ACC112 (cell line): ENCODE measurements at regions not wholly inside any gene's neighbourhood (a gene's known extent, or its start where the extent isn't known, plus 50 kb on each side); places are given as distances from the start of the nearest gene placed in this dataset.

Experiments used
- H2AFZ ChIP-seq: fragments of 200-600 bp; sonication (generic); one replicate; pipeline ENCODE4 v1.6.0; 2017; ENCODE audit warnings: antibody characterized with exemption, low read length; ENCODE audit not compliant: unreplicated experiment
- H3K27ac ChIP-seq: fragments of 200-600 bp; sonication (generic); 2 replicates; pipeline ENCODE4 v1.5.1; 2014; ENCODE audit warnings: low read depth, mild to moderate bottlenecking, antibody characterized with exemption, low read length, moderate library complexity
- H3K27me3 ChIP-seq: fragments of 200-600 bp; sonication (generic); 2 replicates; pipeline ENCODE4 v1.6.1; 2014; ENCODE audit warnings: mild to moderate bottlenecking, antibody characterized with exemption, low read length, moderate library complexity, mixed read lengths; ENCODE audit not compliant: insufficient read depth
- H3K36me3 ChIP-seq: fragments of 200-600 bp; sonication (generic); 2 replicates; pipeline ENCODE4 v1.6.1; 2016; ENCODE audit warnings: mild to moderate bottlenecking, antibody characterized with exemption, low read length, moderate library complexity, mixed read lengths; ENCODE audit not compliant: insufficient read depth
- H3K4me1 ChIP-seq: fragments of 200-600 bp; sonication (generic); one replicate; pipeline ENCODE4 v1.6.1; 2016; ENCODE audit warnings: low read length, mixed read lengths; ENCODE audit not compliant: insufficient read depth, unreplicated experiment, control insufficient read depth
- H3K4me3 ChIP-seq: fragments of 200-600 bp; sonication (generic); 2 replicates; pipeline ENCODE4 v1.5.1; 2014; ENCODE audit warnings: mild to moderate bottlenecking, low read depth, low read length
- H3K79me2 ChIP-seq: fragments of 200-600 bp; sonication (generic); one replicate; pipeline ENCODE4 v1.6.0; 2016; ENCODE audit warnings: low read length; ENCODE audit not compliant: control insufficient read depth, unreplicated experiment, insufficient read depth

DNA sequence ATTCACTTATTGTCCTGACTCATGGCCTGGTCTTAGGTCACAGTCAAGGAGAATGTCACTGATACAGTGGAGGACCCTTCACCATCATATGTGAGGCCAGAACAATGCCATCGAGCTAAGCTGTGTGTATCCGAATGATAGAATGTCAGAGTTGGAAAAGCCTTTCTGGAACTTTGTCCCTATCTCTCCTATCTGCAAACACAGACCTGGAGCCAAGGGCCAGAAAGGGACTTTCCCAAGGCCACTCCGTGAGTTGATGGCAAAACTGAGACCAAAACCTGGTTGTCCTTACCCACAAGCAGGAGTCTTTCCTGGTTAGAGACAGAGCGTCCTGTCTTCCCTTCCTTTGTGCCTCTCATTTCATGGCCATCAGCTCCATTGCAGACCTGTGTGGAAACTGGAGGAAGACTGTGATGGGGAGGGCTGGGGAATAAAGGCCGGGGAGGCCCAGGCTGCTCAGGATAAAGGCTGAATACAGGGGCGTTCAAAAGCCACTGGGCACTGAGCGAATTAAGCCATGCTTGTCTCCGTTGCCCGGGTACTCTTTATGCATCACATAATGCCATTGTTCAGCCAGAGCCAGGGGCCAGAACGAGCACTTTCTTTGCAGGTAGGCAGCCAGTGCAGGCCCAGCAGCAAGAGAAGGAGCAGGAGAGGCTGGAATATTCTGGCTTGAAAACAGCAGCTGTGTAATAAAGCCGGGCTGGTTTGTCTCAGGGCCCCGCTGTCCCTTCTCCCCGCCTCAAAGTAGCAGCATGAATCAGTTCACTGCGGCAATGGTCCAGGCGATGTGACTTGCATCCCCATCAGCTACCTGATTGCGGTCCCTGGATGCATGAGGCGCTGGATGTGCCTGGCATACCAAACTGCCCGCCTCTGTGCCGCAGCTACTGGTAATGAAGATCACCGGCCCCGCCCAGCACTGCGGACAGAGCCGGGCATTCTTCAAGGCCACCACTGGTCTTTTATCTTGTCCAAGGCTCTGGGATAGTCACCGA is 143.0 kb downstream of the RPS24 start:
- Histone ChIP-seq H3K36me3 (no peaks in the 10 kb centered on the region), H3K27ac (no peak overlapping the region), H3K27me3 (peaks cover 15% of the 10 kb centered on the region)

DNA sequence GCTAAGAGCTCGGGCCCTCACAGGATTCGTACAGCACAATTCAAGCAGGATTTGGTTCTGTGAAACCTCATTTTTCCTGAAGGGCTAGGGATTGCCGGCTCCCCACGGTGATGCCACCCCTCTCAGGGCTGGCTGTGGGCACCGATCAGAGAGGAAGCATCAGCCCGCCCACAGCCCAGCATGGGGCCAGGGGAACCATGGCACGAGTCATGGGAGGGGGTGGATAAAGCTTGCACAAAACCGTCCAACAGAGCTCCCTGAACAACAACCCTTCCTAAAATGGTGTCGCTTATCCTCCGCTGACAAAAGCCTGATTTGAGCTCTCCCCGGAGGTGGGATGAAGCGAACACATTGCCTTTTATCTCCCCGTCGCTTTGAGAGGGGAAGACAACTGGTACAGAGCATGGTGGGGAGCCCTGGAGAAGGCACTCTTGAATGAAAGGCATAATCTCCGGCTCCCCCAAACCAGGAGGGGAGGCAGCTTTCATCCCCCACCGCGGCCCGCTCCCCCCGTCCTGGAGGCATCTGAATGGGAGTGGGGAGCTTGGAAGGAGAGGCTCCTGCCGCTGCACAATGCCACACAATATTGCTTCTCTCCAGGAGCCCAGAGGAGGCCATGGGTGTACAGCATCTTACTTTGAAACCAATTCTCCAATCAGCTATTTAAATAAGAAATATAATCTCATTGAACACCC is 144.0 kb downstream of the RPS24 start:
- Histone ChIP-seq H3K27me3 (peaks cover 15% of the 10 kb centered on the region), H2AFZ (no peak overlapping the region), H3K27ac (no peak overlapping the region), H3K4me1 (no peaks in the 10 kb centered on the region), H3K36me3 (no peaks in the 10 kb centered on the region), H3K79me2 (no peaks in the 10 kb centered on the region), H3K4me3 (no peak overlapping the region)

More for the DNA sequence above, 143.0 kb downstream of the RPS24 start:
- Histone ChIP-seq H3K79me2 (no peaks in the 10 kb centered on the region), H2AFZ (no peak overlapping the region), H3K4me3 (no peak overlapping the region), H3K4me1 (no peaks in the 10 kb centered on the region)

- Histone ChIP-seq H3K27ac (no peak overlapping the region), H3K4me1 (no peaks in the 10 kb centered on the region), H3K27me3 (peaks cover 15% of the 10 kb centered on the region)
Observed at GRCh38 chr10:78178397-78178796, 144.7 kb downstream of the RPS24 start.

DNA sequence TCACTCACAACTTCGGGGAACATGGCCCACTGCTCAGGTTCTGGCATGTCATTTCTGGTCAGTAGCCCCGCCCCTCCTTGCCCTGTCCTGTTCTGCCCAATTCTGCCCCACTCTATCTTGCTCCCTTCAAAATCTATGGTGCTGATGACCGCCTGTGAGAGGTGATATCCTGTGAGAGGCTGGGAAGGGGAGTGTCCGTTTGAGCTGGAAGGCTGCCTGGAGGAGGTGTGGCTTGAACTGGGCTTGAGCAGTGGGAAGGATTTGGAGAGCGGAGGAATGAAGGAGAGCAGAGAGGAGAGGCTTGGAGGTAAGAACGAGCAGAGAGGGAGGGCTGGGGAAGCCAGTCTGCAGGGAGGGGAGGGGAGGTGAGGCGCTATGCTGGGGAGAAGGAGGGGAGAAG is 145.3 kb downstream of the RPS24 start:
- Histone ChIP-seq H2AFZ (no peak overlapping the region), H3K36me3 (no peaks in the 10 kb centered on the region), H3K27me3 (peaks cover 15% of the 10 kb centered on the region)

More at GRCh38 chr10:78178397-78178796, 144.7 kb downstream of the RPS24 start:
- no peak overlapping the region for H2AFZ ChIP-seq
- no peaks in the 10 kb centered on the region for H3K36me3 ChIP-seq
- H3K4me3 ChIP-seq: no peak overlapping the region
- H3K79me2 ChIP-seq: no peaks in the 10 kb centered on the region

GRCh38 chr10:78179886-78180705 is 146.4 kb downstream of the RPS24 start:
- Histone ChIP-seq H3K79me2 (no peaks in the 10 kb centered on the region), H3K27me3 (peaks cover 4% of the 10 kb centered on the region), H3K4me1 (no peaks in the 10 kb centered on the region), H3K4me3 (no peak overlapping the region), H2AFZ (no peak overlapping the region), H3K36me3 (no peaks in the 10 kb centered on the region), H3K27ac (no peak overlapping the region)

More for the DNA sequence above, 145.3 kb downstream of the RPS24 start:
- Histone ChIP-seq H3K4me1 (no peaks in the 10 kb centered on the region), H3K4me3 (no peak overlapping the region), H3K27ac (no peak overlapping the region), H3K79me2 (no peaks in the 10 kb centered on the region)

DNA sequence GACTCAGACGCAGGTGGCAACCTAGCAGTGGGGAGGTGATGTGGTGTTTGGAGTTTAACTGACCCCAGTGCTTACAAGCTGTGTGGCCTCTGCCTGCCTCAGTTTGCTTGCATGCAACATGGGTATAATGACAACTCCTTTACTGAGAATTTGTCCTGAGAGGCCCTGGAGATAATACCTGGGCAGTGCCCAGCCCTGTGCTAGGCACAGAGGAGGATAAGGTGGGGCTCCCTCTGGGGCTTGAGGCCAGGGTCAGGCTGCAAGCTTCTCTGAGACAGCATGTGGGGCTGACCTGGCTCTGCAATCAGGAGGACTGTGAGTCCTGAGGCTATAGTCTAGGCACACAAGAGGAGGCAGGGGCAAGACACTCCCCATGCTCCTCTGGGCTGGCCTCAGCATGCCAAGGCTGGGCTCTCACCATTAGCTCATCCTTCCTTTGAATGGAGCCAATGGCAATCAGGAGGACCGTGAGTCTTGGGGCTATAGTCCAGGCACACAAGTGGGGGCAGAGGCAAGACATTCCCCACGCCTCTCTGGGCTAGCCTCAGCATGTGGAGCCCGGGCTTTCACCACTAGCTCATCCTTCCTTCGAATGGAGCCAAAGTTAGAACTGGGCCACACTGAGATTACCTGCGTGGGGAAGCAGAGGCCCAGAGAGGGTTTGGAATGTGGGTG is 147.9 kb downstream of the RPS24 start:
- no peak overlapping the region for H2AFZ ChIP-seq
- H3K27ac ChIP-seq: no peak overlapping the region
- no peak overlapping the region for H3K4me3 ChIP-seq
- H3K36me3 ChIP-seq: no peaks in the 10 kb centered on the region
- H3K27me3 ChIP-seq: peaks cover 4% of the 10 kb centered on the region
- peaks cover 6% of the 10 kb centered on the region for H3K4me1 ChIP-seq
- H3K79me2 ChIP-seq: no peaks in the 10 kb centered on the region

DNA sequence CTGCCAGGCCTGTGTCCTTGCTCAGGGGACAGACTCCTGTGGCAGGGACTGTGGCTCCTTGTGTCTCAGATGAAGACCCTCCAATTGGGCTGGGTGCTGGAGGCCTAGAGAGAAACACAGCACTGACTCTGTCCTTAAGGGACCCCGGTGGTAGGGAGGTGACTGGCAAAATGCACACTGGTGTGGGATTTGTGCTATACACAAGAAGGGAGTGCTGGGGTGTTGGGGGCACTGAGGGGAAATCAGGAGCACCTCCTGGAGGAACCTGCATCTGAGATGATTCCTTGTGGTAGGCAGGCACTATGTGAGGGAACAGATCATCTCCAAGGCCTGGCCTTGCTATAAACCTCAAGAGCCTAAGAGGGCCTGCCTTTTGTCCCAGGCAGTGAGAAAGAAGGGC is 149.2 kb downstream of the RPS24 start:
- no peaks in the 10 kb centered on the region for H3K36me3 ChIP-seq
- peaks cover 4% of the 10 kb centered on the region; the same call in 1 of the 2 replicates for H3K27me3 ChIP-seq
- H3K4me1 ChIP-seq: peaks cover 6% of the 10 kb centered on the region
- H3K4me3 ChIP-seq: no peak overlapping the region
- H2AFZ ChIP-seq: no peak overlapping the region
- no peaks in the 10 kb centered on the region for H3K79me2 ChIP-seq
- H3K27ac ChIP-seq: no peak overlapping the region

DNA sequence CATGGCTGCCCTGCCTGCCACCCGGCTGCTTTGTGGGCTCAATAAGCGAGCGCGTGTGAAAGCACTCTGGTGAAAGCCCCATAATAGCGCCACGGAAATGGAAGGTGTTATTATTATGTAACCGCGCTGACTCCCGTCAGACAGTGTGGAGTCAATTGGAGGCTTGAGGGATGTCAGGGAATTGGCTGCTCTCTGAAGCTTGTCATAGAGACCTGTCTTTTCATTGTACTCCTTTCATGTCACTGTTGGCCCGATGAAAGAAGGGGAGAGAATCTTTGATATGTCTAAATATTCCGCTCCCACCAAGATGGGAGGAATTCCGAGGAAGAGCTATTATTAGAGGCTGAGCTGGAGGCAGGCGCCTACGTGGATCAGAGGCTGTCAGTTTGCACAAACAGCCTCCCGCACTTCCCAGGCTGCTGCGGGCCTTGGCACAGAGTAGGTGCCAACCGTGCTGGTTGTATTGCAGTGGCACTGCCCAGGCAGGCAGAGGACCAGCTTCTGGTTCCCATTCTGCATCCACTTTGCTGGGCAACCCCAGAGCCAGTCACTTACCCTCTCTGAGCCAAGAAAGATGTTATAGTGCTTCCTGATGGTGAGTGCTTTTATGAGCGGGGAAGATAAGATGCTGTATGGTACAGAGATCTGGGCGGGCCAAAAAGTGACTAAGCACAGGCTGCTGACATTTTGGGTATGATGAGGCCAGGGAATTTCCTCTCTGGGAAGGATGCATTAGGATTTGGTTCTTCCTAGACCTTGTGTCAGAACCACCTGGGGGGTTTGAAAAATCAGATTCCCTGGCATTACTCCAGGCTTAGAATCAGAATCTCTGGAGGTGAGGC is 151.4 kb downstream of the RPS24 start:
- Histone ChIP-seq H3K36me3 (no peaks in the 10 kb centered on the region), H3K4me3 (no peak overlapping the region), H3K79me2 (no peaks in the 10 kb centered on the region), H3K27ac (no peak overlapping the region), H3K4me1 (peaks cover 6% of the 10 kb centered on the region), H2AFZ (no peak overlapping the region), H3K27me3 (peaks cover under 1% of the 10 kb centered on the region; the same call in 1 of the 2 replicates)

GRCh38 chr10:78185693-78186055 is 152.0 kb downstream of the RPS24 start:
- H3K27me3 ChIP-seq: no peaks in the 10 kb centered on the region; the same call in 1 of the 2 replicates
- peaks cover 6% of the 10 kb centered on the region for H3K4me1 ChIP-seq
- no peak overlapping the region for H3K27ac ChIP-seq
- no peaks in the 10 kb centered on the region for H3K79me2 ChIP-seq
- H3K4me3 ChIP-seq: no peak overlapping the region
- no peak overlapping the region for H2AFZ ChIP-seq
- H3K36me3 ChIP-seq: no peaks in the 10 kb centered on the region
